IMR-90 (cell line): ENCODE measurements at regions not wholly inside any gene's neighbourhood (a gene's known extent, or its start where the extent isn't known, plus 50 kb on each side); places are given as distances from the start of the nearest gene placed in this dataset.

ENCODE experiments used
- ATAC-seq: fragments of 200-7000 bp; cut with Tn5 transposase; 2 replicates; pipeline ENCODE4 v1.9.1; 2020; ENCODE audit warnings: low read depth, mild to moderate bottlenecking, moderate library complexity
- BruUV-seq: library from RNA; stranded (reverse); fragments of 400-500 nt; replicated peaks from 2 replicates; lab custom pipeline; 2021; lab: Mats Ljungman, UMichigan
- CTCF ChIA-PET: fragments of 300-600 bp; formaldehyde crosslinking; extraction: SDS; loops from one replicate; lab custom pipeline; 2021; ENCODE audit warnings: antibody characterized with exemption; lab: Yijun Ruan, JAX
- POLR2A ChIA-PET: fragments of 300-600 bp; sonication (Branson Sonifier 250); formaldehyde crosslinking; loops from one replicate; lab custom pipeline; 2022; ENCODE audit warnings: antibody characterized with exemption; ENCODE audit not compliant: unreplicated experiment; lab: Charles Lee
- DNase-seq: peaks from one replicate; pipeline ENCODE4 v3.0.0; 2013
- H2AFZ ChIP-seq: replicated peaks from 2 replicates; pipeline ENCODE3; 2013; ENCODE audit warnings: low read length, mild to moderate bottlenecking; ENCODE audit not compliant: poor library complexity
- H2AK5ac ChIP-seq: 2 replicates; pipeline ENCODE4 v1.6.1; 2013; ENCODE audit warnings: low read depth, low read length, inconsistent platforms
- H2AK9ac ChIP-seq: replicated peaks from 2 replicates; pipeline ENCODE3; 2013; ENCODE audit warnings: mild to moderate bottlenecking, low read depth, low read length, moderate library complexity; ENCODE audit not compliant: poor library complexity
- H2BK120ac ChIP-seq: 2 replicates; pipeline ENCODE4 v1.6.1; 2013; ENCODE audit warnings: low read depth, low read length, inconsistent platforms
- H2BK15ac ChIP-seq: 3 replicates; pipeline ENCODE4 v1.6.1; 2013; ENCODE audit warnings: low read depth, low read length, inconsistent platforms
- H2BK20ac ChIP-seq: 2 replicates; pipeline ENCODE4 v1.6.1; 2013; ENCODE audit warnings: low read depth, mild to moderate bottlenecking, inconsistent platforms, low read length, moderate library complexity
- H2BK5ac ChIP-seq: 2 replicates; pipeline ENCODE4 v1.6.1; 2013; ENCODE audit warnings: mild to moderate bottlenecking, low read depth, low read length, inconsistent platforms; ENCODE audit not compliant: poor library complexity, severe bottlenecking
- H3K14ac ChIP-seq: replicated peaks from 2 replicates; pipeline ENCODE4 v1.6.1; 2013; ENCODE audit warnings: low read depth, low read length, inconsistent platforms
- H3K18ac ChIP-seq: 2 replicates; pipeline ENCODE4 v1.6.1; 2013; ENCODE audit warnings: low read depth, low read length, control low read depth
- H3K23ac ChIP-seq: 2 replicates; pipeline ENCODE4 v1.6.1; 2013; ENCODE audit warnings: low read depth, low read length, inconsistent platforms
- H3K27ac ChIP-seq: 2 replicates; pipeline ENCODE4 v1.5.1; 2013; ENCODE audit warnings: mild to moderate bottlenecking, control low read depth, low read length; ENCODE audit not compliant: insufficient read depth
- H3K27me3 ChIP-seq: 2 replicates; pipeline ENCODE4 v1.6.1; 2013; ENCODE audit warnings: low read length; ENCODE audit not compliant: control insufficient read depth, insufficient read depth
- H3K36me3 ChIP-seq: 2 replicates; pipeline ENCODE4 v1.6.1; 2013; ENCODE audit warnings: low read length, mixed read lengths; ENCODE audit not compliant: control insufficient read depth, insufficient read depth
- H3K4ac ChIP-seq: 2 replicates; pipeline ENCODE4 v1.6.1; 2013; ENCODE audit warnings: low read depth, low read length, inconsistent platforms
- H3K4me1 ChIP-seq: 2 replicates; pipeline ENCODE4 v1.6.1; 2013; ENCODE audit warnings: low read length, mixed read lengths; ENCODE audit not compliant: control insufficient read depth, insufficient read depth
- H3K4me2 ChIP-seq: 2 replicates; pipeline ENCODE4 v1.6.1; 2013; ENCODE audit warnings: low read depth, mild to moderate bottlenecking, control low read depth, low read length, moderate library complexity
- H3K4me3 ChIP-seq: 2 replicates; pipeline ENCODE4 v1.5.1; 2013; ENCODE audit warnings: low read depth, mild to moderate bottlenecking, control low read depth, low read length, moderate library complexity; ENCODE audit not compliant: insufficient read depth
- H3K56ac ChIP-seq: 2 replicates; pipeline ENCODE4 v1.6.1; 2013; ENCODE audit warnings: low read length, inconsistent platforms; ENCODE audit not compliant: insufficient read depth; ENCODE audit errors: extremely low read depth
- H3K79me1 ChIP-seq, 2 experiments: 2 replicates each; pipeline ENCODE4 v1.6.1; 2013; ENCODE audit warnings: low read length in 2 of 2, inconsistent platforms in 1 of 2, low read depth in 1 of 2
- H3K9ac ChIP-seq: 2 replicates; pipeline ENCODE4 v1.6.1; 2013; ENCODE audit warnings: low read depth, low read length, control low read depth
- H3K9me1 ChIP-seq: 2 replicates; pipeline ENCODE4 v1.6.1; 2013; ENCODE audit warnings: low read length, inconsistent platforms; ENCODE audit not compliant: insufficient read depth
- H3K9me3 ChIP-seq: 2 replicates; pipeline ENCODE4 v1.6.1; 2013; ENCODE audit warnings: low read length; ENCODE audit not compliant: control insufficient read depth, insufficient read depth
- H4K20me1 ChIP-seq: 2 replicates; pipeline ENCODE4 v1.6.1; 2013; ENCODE audit warnings: low read length, inconsistent platforms; ENCODE audit not compliant: insufficient read depth
- H4K5ac ChIP-seq: 2 replicates; pipeline ENCODE4 v1.6.1; 2013; ENCODE audit warnings: mild to moderate bottlenecking, low read depth, low read length, control low read depth
- H4K8ac ChIP-seq, 2 experiments: 2 replicates each; pipeline ENCODE4 v1.6.1; 2013; ENCODE audit warnings: low read depth in 2 of 2, low read length in 2 of 2, control low read depth in 1 of 2, inconsistent platforms in 1 of 2
- H4K91ac ChIP-seq: 2 replicates; pipeline ENCODE4 v1.6.1; 2013; ENCODE audit warnings: low read depth, low read length, inconsistent platforms; ENCODE audit not compliant: insufficient read depth
- CHD1 ChIP-seq: IDR thresholded peaks from 2 replicates; pipeline ENCODE4 v1.6.1; 2012; ENCODE audit warnings: low read depth, low read length, improper control_type of control experiment
- ELK1 ChIP-seq: fragments of 150-350 bp; IDR thresholded peaks from 2 replicates; pipeline ENCODE4 v1.6.1; 2016; ENCODE audit warnings: low read depth, mild to moderate bottlenecking, low read length, moderate library complexity, borderline replicate concordance
- FOS ChIP-seq: fragments of 150-350 bp; IDR thresholded peaks from 2 replicates; pipeline ENCODE4 v1.6.1; 2016; ENCODE audit warnings: low read depth, low read length
- MXI1 ChIP-seq: IDR thresholded peaks from 2 replicates; pipeline ENCODE4 v1.6.1; 2012; ENCODE audit warnings: low read depth, mild to moderate bottlenecking, low read length, moderate library complexity, borderline replicate concordance
- NFE2L2 ChIP-seq: fragments of 150-350 bp; IDR thresholded peaks from 2 replicates; pipeline ENCODE4 v1.6.1; 2016; ENCODE audit warnings: low read depth, mild to moderate bottlenecking, low read length
- RAD21 ChIP-seq: IDR thresholded peaks from 2 replicates; pipeline ENCODE4 v1.6.1; 2012; ENCODE audit warnings: low read length, improper control_type of control experiment
- RCOR1 ChIP-seq: IDR thresholded peaks from 2 replicates; pipeline ENCODE4 v1.6.1; 2012; ENCODE audit warnings: mild to moderate bottlenecking, low read length, improper control_type of control experiment; ENCODE audit not compliant: insufficient replicate concordance
- RFX5 ChIP-seq: IDR thresholded peaks from 2 replicates; pipeline ENCODE4 v1.8.0; 2012; ENCODE audit warnings: low read depth, mild to moderate bottlenecking, low read length, moderate library complexity
- WGBS, 2 experiments: methylation state at CpG; one replicate each; pipeline versions ENCODE4 v1.1.5 to v1.1.7; 2013; ENCODE audit warnings: missing lambda C conversion rate in 2 of 2; ENCODE audit not compliant: insufficient read length in 1 of 2; ENCODE audit errors: extremely low coverage in 2 of 2; 5-methylcytosine and 5-hydroxymethylcytosine counted together
- dilution Hi-C: fragments of 300-500 bp; cut with HindIII; formaldehyde crosslinking; loops from one replicate; pipeline ENCODE4 v1.14.3; 2018; ENCODE audit warnings: low sequenced_read_pairs; ENCODE audit not compliant: unreplicated experiment
- in situ Hi-C: fragments of 300-500 bp; cut with MboI; formaldehyde crosslinking; loops from 3 replicates; pipeline ENCODE4 v1.14.3; 2019; ENCODE audit warnings: low sequenced_read_pairs, inconsistent platforms, mixed read lengths
- intact Hi-C: fragments of 100-400 bp; cut with micrococcal nuclease; formaldehyde crosslinking; loops from 2 replicates; pipeline ENCODE4 v1.10.0; 2022

- Histone ChIP-seq H3K4me2 (no peak overlapping the region), H3K4ac (no peak overlapping the region), H2BK5ac (no peak overlapping the region), H3K36me3 (no peaks in the 10 kb centered on the region), H4K91ac (no peak overlapping the region), H3K27me3 (no peaks in the 10 kb centered on the region), H3K4me3 (no peak overlapping the region), H3K56ac (no peak overlapping the region), H3K9me3 (peaks cover 3% of the 10 kb centered on the region; the same call in 1 of the 2 replicates), H2BK15ac (no peak overlapping the region), H4K20me1 (no peaks in the 10 kb centered on the region), H3K18ac (no peak overlapping the region), H3K9me1 (no peaks in the 10 kb centered on the region), H3K14ac (no peak overlapping the region), H3K79me1 (no peaks in the 10 kb centered on the region), H2AK9ac (no peak overlapping the region), H3K4me1 (no peaks in the 10 kb centered on the region), H2BK20ac (no peak overlapping the region), H4K8ac (no peak overlapping the region), H2AK5ac (no peak overlapping the region), H3K9ac (no peak overlapping the region), H4K5ac (no peak overlapping the region), H2AFZ (no peak overlapping the region), H3K23ac (no peak overlapping the region), H3K27ac (no peak overlapping the region), H2BK120ac (no peak overlapping the region)
- in situ Hi-C loops (no loop called here), dilution Hi-C loops (no loop called here), intact Hi-C loops (no loop called here)
- no peak for TF ChIP-seq CHD1
- TF ChIP-seq RFX5 = no peak
- TF ChIP-seq FOS = no peak
- no peak for TF ChIP-seq MXI1
- TF ChIP-seq RAD21 = no peak
- TF ChIP-seq ELK1 = no peak
- TF ChIP-seq RCOR1 = no peak
- TF ChIP-seq NFE2L2 = no peak
- ATAC-seq (no peak), DNase-seq (no peak)
- WGBS, 2 experiments = no CpG with 5 or more reads among the region's 3 CpGs
- CTCF ChIA-PET = no interaction called here
- POLR2A ChIA-PET = no interaction called here
- no TSS peak for BruUV-seq
These were observed 763.8 kb downstream of the GBE1 start for GRCh38 chr3:80997622-80998021.
